IMR-90 (cell line): ENCODE measurements at regions not wholly inside any gene's neighbourhood (a gene's known extent, or its start where the extent isn't known, plus 50 kb on each side); places are given as distances from the start of the nearest gene placed in this dataset.

ENCODE experiments used
- BHLHE40 ChIP-seq: fragments of 150-350 bp; IDR thresholded peaks from 2 replicates; pipeline ENCODE4 v1.6.1; 2016; ENCODE audit warnings: mild to moderate bottlenecking, low read depth, low read length
- CEBPB ChIP-seq: IDR thresholded peaks from 2 replicates; pipeline ENCODE4 v1.6.1; 2012; ENCODE audit warnings: low read depth, low read length, improper control_type of control experiment
- CHD1 ChIP-seq: IDR thresholded peaks from 2 replicates; pipeline ENCODE4 v1.6.1; 2012; ENCODE audit warnings: low read depth, low read length, improper control_type of control experiment
- CTCF ChIP-seq: conservative IDR thresholded peaks from 2 replicates; pipeline ENCODE4 v1.5.1; 2012; ENCODE audit warnings: mild to moderate bottlenecking, low read depth, low read length, improper control_type of control experiment
- FOS ChIP-seq: fragments of 150-350 bp; IDR thresholded peaks from 2 replicates; pipeline ENCODE4 v1.6.1; 2016; ENCODE audit warnings: low read depth, low read length
- MAFK ChIP-seq: IDR thresholded peaks from 2 replicates; pipeline ENCODE4 v1.6.1; 2012; ENCODE audit warnings: low read depth, low read length, improper control_type of control experiment
- POLR2A ChIP-seq: IDR thresholded peaks from 2 replicates; pipeline ENCODE4 v1.6.1; 2012; ENCODE audit warnings: mild to moderate bottlenecking, low read depth, low read length
- RFX5 ChIP-seq: IDR thresholded peaks from 2 replicates; pipeline ENCODE4 v1.8.0; 2012; ENCODE audit warnings: low read depth, mild to moderate bottlenecking, low read length, moderate library complexity
- SMC3 ChIP-seq: fragments of 150-350 bp; IDR thresholded peaks from 2 replicates; pipeline ENCODE4 v1.6.1; 2016; ENCODE audit warnings: low read depth, mild to moderate bottlenecking, antibody characterized with exemption, low read length, moderate library complexity

GRCh38 chr10:131644289-131644688 is 256.5 kb upstream of the PPP2R2D start:
- TF ChIP-seq MAFK (no peak), RFX5 (no peak), CTCF (no peak), POLR2A (no peak), FOS (no peak), CHD1 (no peak), SMC3 (no peak), BHLHE40 (no peak), CEBPB (no peak)
